Psoas muscle (tissue), 7 donors: ENCODE measurements at regions not wholly inside any gene's neighbourhood (a gene's known extent, or its start where the extent isn't known, plus 50 kb on each side); places are given as distances from the start of the nearest gene placed in this dataset.

ENCODE experiments used
- ATAC-seq, 4 donors: fragments of 200-7000 bp; cut with Tn5 transposase; one replicate each; pipeline ENCODE4 v1.9.1; 2020; ENCODE audit warnings: moderate library complexity in 3 of 4, mild to moderate bottlenecking in 2 of 4
- DNase-seq, 2 donors: peaks; one replicate each; pipeline ENCODE4 v3.0.0-alpha.2; 2020
- H3K27ac ChIP-seq: fragments of 200-600 bp; one replicate; pipeline ENCODE4 v1.8.0; 2022
- H3K27me3 ChIP-seq, 3 donors: fragments of 200-600 bp in 1 of 3; one replicate each; pipeline versions ENCODE4 v1.6.1 to v1.8.0; 2013 to 2022; ENCODE audit warnings: low read length in 2 of 3, mild to moderate bottlenecking in 2 of 3, moderate library complexity in 1 of 3; ENCODE audit not compliant: insufficient read depth in 3 of 3
- H3K36me3 ChIP-seq, 2 donors: fragments of 200-600 bp in 1 of 2; one replicate each; pipeline versions ENCODE4 v1.6.1 to v1.8.0; 2013 to 2022; ENCODE audit warnings: low read depth in 1 of 2, mild to moderate bottlenecking in 1 of 2, moderate library complexity in 1 of 2; ENCODE audit not compliant: insufficient read depth in 1 of 2
- H3K4me1 ChIP-seq: fragments of 200-600 bp; one replicate; pipeline ENCODE4 v1.8.0; 2022
- H3K4me3 ChIP-seq: fragments of 200-600 bp; one replicate; pipeline ENCODE4 v1.8.0; 2022; ENCODE audit warnings: mild to moderate bottlenecking
- H3K9me3 ChIP-seq: fragments of 200-600 bp; one replicate; pipeline ENCODE4 v1.8.0; 2022
- CTCF ChIP-seq: fragments of 200-600 bp; IDR thresholded peaks from one replicate; pipeline ENCODE4 v1.8.0; 2022; ENCODE audit warnings: antibody characterized with exemption
- WGBS, 3 donors: extraction: QIAGEN DNeasy Blood & Tissue Kit; methylation state at CpG; one replicate each; pipeline versions ENCODE4 v1.1.6 to v1.1.7; 2013; 5-methylcytosine and 5-hydroxymethylcytosine counted together
- intact Hi-C, 2 donors: fragments of 100-400 bp; cut with DNase I; formaldehyde crosslinking; loops; one replicate each; pipeline versions ENCODE4 v1.11.0 to v1.14.2; 2022
- donor health status: healthy with polysubstance abuse.
- donor health status: DM: no; HTN: no; CAD: no; lungs with moderate emphysema.
- donor health status: Bipolar disorder and iron deficiency.
- donor health status: healthy.
- donor health status: DM: yes; HTN: yes; CAD: no.
- donor health status: DM: no; HTN: no; CAD: no.
- donor health status: DM: yes; HTN: yes; CAD: no.

GRCh38 chr3:80192936-80193335 is 425.1 kb upstream of the ROBO1 start:
- Histone ChIP-seq H3K4me3 (no peak overlapping the region), H3K9me3 (no peaks in the 10 kb centered on the region), H3K4me1 (no peaks in the 10 kb centered on the region), H3K27me3 (no peaks in the 10 kb centered on the region), H3K27ac (no peak overlapping the region), H3K36me3 (no peaks in the 10 kb centered on the region)
- DNase-seq: no peak
- ATAC-seq: no peak
- intact Hi-C loops: no loop called here
- WGBS, 3 donors: 51 to 75% (median 66%) methylated on average over 3 of the region's 3 CpGs
- no peak for TF ChIP-seq CTCF

GRCh38 chr3:80190051-80190450 is 422.3 kb upstream of the ROBO1 start:
- Histone ChIP-seq H3K36me3 (no peaks in the 10 kb centered on the region), H3K27ac (no peak overlapping the region), H3K9me3 (no peaks in the 10 kb centered on the region), H3K27me3 (no peaks in the 10 kb centered on the region), H3K4me3 (no peak overlapping the region), H3K4me1 (no peaks in the 10 kb centered on the region)
- intact Hi-C loops: no loop called here
- 0 to 6% (median 1%) methylated on average over 3 of the region's 3 CpGs for WGBS, 3 donors
- ATAC-seq: no peak
- TF ChIP-seq CTCF: no peak
- no peak for DNase-seq

GRCh38 chr3:80187981-80188380 is 420.2 kb upstream of the ROBO1 start:
- H3K27ac ChIP-seq: no peak overlapping the region
- no peak overlapping the region for H3K4me3 ChIP-seq
- no peak for TF ChIP-seq CTCF
- H3K36me3 ChIP-seq: no peaks in the 10 kb centered on the region
- intact Hi-C loops: no loop called here
- no peaks in the 10 kb centered on the region for H3K27me3 ChIP-seq
- no peak for DNase-seq
- 79 to 88% (median 80%) methylated on average over 2 of the region's 2 CpGs for WGBS, 3 donors
- no peak for ATAC-seq
- no peaks in the 10 kb centered on the region for H3K4me1 ChIP-seq
- H3K9me3 ChIP-seq: no peaks in the 10 kb centered on the region

- ATAC-seq (no peak), DNase-seq (no peak)
- WGBS, 3 donors: 55 to 58% (median 58%) methylated on average over 3 of the region's 3 CpGs
- Histone ChIP-seq H3K36me3 (no peaks in the 10 kb centered on the region), H3K27ac (no peak overlapping the region), H3K27me3 (no peaks in the 10 kb centered on the region), H3K4me3 (no peak overlapping the region), H3K9me3 (no peaks in the 10 kb centered on the region), H3K4me1 (no peaks in the 10 kb centered on the region)
- intact Hi-C loops: no loop called here
- no peak for TF ChIP-seq CTCF
These were observed 392.2 kb upstream of the ROBO1 start for GRCh38 chr3:80159990-80160506.

GRCh38 chr3:80158332-80158731 is 390.5 kb upstream of the ROBO1 start:
- no peaks in the 10 kb centered on the region for H3K4me1 ChIP-seq
- H3K27ac ChIP-seq: no peak overlapping the region
- 77 to 86% (median 77%) methylated on average over 3 of the region's 3 CpGs for WGBS, 3 donors
- intact Hi-C loops: no loop called here
- no peaks in the 10 kb centered on the region for H3K9me3 ChIP-seq
- DNase-seq (no peak), ATAC-seq (no peak)
- H3K27me3 ChIP-seq: no peaks in the 10 kb centered on the region
- TF ChIP-seq CTCF: no peak
- no peak overlapping the region for H3K4me3 ChIP-seq
- H3K36me3 ChIP-seq: no peaks in the 10 kb centered on the region
